Stimulated activated naive CD8-positive, alpha-beta T cell treated with anti-CD3 and anti-CD28 coated beads, Interleukin-15, Interleukin-2, amounts not matched to agents 100 ng/mL and 50 ng/mL, for 24 hours (primary cell): ENCODE measurements at regions not wholly inside any gene's neighbourhood (a gene's known extent, or its start where the extent isn't known, plus 50 kb on each side); places are given as distances from the start of the nearest gene placed in this dataset.
A peak's percentile ranks its signal among the peaks of the same experiment; 100 is the strongest.
"Not testable (repeated sequence)": the region's sequence is repeated elsewhere in the genome, so short reads cannot be mapped to it uniquely, and the experiment has no call there.

Experiments used
- H3K27ac Mint-ChIP-seq: one replicate; pipeline ENCODE4 v1.8.0; 2021; ENCODE audit warnings: mild to moderate bottlenecking, mixed read lengths
- H3K27me3 Mint-ChIP-seq: one replicate; pipeline ENCODE4 v1.8.0; 2021; ENCODE audit warnings: mixed read lengths
- H3K36me3 Mint-ChIP-seq: one replicate; pipeline ENCODE4 v1.8.0; 2021; ENCODE audit warnings: low read depth, mixed read lengths
- H3K4me1 Mint-ChIP-seq: one replicate; pipeline ENCODE4 v1.8.0; 2021; ENCODE audit warnings: low read depth, mixed read lengths
- H3K4me3 Mint-ChIP-seq: one replicate; pipeline ENCODE4 v1.8.0; 2021; ENCODE audit warnings: mild to moderate bottlenecking, mixed read lengths
- H3K9me3 Mint-ChIP-seq: one replicate; pipeline ENCODE4 v1.8.0; 2021; ENCODE audit warnings: mixed read lengths

- no peaks in the 10 kb centered on the region for H3K36me3 Mint-ChIP-seq
- no peak overlapping the region for H3K27ac Mint-ChIP-seq
- H3K4me1 Mint-ChIP-seq, result no peaks in the 10 kb centered on the region
- H3K4me3 Mint-ChIP-seq, result no peak overlapping the region
- peaks cover 4% of the 10 kb centered on the region for H3K27me3 Mint-ChIP-seq
- H3K9me3 Mint-ChIP-seq, result peaks cover 4% of the 10 kb centered on the region
Measured at GRCh38 chr1:143574891-143575520, 396.8 kb downstream of the FAM72C start.

- H3K27me3 Mint-ChIP-seq, H3K27ac Mint-ChIP-seq, H3K36me3 Mint-ChIP-seq, H3K4me3 Mint-ChIP-seq, H3K4me1 Mint-ChIP-seq, H3K9me3 Mint-ChIP-seq: not testable (repeated sequence)
Measured at GRCh38 chr1:143572661-143573060, 399.1 kb downstream of the FAM72C start.

- H3K4me3 Mint-ChIP-seq, H3K27me3 Mint-ChIP-seq, H3K27ac Mint-ChIP-seq, H3K36me3 Mint-ChIP-seq, H3K4me1 Mint-ChIP-seq, H3K9me3 Mint-ChIP-seq: not testable (repeated sequence)
Measured at GRCh38 chr1:143563761-143564160, 408.0 kb downstream of the FAM72C start.

DNA sequence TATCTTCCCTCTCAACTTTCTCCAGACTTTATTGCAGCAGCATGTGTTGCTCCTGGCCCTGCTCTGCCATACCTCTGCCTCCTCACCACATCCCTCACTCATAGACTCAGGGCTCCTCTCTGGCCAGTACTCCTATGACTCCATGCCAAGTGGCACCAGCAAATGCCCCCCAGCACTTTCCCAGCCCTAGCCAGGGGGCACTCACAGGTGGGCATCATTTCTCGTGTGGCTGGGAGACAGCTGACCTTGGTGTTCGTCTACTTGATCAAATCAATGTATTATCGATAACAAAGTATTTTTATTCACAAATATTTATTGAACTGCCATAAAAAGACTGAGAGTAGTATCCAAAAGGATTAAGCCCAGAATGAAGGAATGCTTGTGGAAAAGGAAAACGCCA lies 418.2 kb downstream of the FAM72C start:
- Mint-ChIP-seq H3K27ac (no peak overlapping the region), H3K9me3 (peaks cover 15% of the 10 kb centered on the region), H3K4me3 (no peak overlapping the region), H3K36me3 (no peaks in the 10 kb centered on the region), H3K27me3 (no peaks in the 10 kb centered on the region), H3K4me1 (no peaks in the 10 kb centered on the region)

- Mint-ChIP-seq H3K36me3 (peaks cover 17% of the 10 kb centered on the region), H3K27ac (peak overlapping the region; percentile 21), H3K9me3 (peaks cover 22% of the 10 kb centered on the region), H3K27me3 (peaks cover 24% of the 10 kb centered on the region)
- not testable (repeated sequence) for H3K4me1 Mint-ChIP-seq, H3K4me3 Mint-ChIP-seq
Measured at GRCh38 chr1:143504703-143505102, 467.1 kb downstream of the FAM72C start.

GRCh38 chr1:143504080-143504479 lies 467.7 kb downstream of the FAM72C start:
- peaks cover 24% of the 10 kb centered on the region for H3K27me3 Mint-ChIP-seq
- H3K9me3 Mint-ChIP-seq, result peaks cover 22% of the 10 kb centered on the region
- not testable (repeated sequence) for H3K27ac Mint-ChIP-seq, H3K4me1 Mint-ChIP-seq, H3K4me3 Mint-ChIP-seq
- H3K36me3 Mint-ChIP-seq, result peaks cover 17% of the 10 kb centered on the region

DNA sequence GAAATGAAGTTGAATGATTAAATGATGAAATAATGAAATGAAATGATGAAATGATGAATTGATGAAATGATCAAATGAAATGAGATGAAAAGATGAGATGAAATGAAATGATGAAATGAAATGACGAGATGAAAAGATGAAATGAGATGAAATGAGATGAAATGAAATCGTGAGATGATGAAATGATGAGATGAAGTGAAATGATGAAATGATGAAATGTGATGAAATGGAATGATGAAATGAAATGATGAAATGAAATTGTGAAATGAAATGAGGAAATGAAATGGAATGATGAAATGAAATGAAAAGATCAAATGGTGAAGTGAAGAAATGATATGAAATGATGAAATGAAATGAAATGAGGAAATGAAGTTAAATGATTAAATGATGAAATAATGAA lies 468.7 kb downstream of the FAM72C start:
- peak overlapping the region; percentile 90 for H3K27ac Mint-ChIP-seq
- H3K9me3 Mint-ChIP-seq, result peaks cover 22% of the 10 kb centered on the region
- H3K4me1 Mint-ChIP-seq, H3K4me3 Mint-ChIP-seq: not testable (repeated sequence)
- H3K27me3 Mint-ChIP-seq, result peaks cover 24% of the 10 kb centered on the region
- peaks cover 17% of the 10 kb centered on the region for H3K36me3 Mint-ChIP-seq

GRCh38 chr1:143502038-143502437 lies 469.7 kb downstream of the FAM72C start:
- Mint-ChIP-seq H3K9me3 (peaks cover 22% of the 10 kb centered on the region), H3K27me3 (peaks cover 24% of the 10 kb centered on the region), H3K27ac (peak overlapping the region; percentile 39), H3K36me3 (peaks cover 17% of the 10 kb centered on the region)
- not testable (repeated sequence) for H3K4me3 Mint-ChIP-seq, H3K4me1 Mint-ChIP-seq

- H3K27ac Mint-ChIP-seq, H3K4me1 Mint-ChIP-seq: not testable (repeated sequence)
- H3K36me3 Mint-ChIP-seq, result peaks cover 12% of the 10 kb centered on the region
- H3K9me3 Mint-ChIP-seq, result peaks cover 12% of the 10 kb centered on the region
- peaks cover 14% of the 10 kb centered on the region for H3K27me3 Mint-ChIP-seq
- H3K4me3 Mint-ChIP-seq, result peak overlapping the region; percentile 23
Measured at GRCh38 chr1:143498059-143498749, 473.6 kb downstream of the FAM72C start.

DNA sequence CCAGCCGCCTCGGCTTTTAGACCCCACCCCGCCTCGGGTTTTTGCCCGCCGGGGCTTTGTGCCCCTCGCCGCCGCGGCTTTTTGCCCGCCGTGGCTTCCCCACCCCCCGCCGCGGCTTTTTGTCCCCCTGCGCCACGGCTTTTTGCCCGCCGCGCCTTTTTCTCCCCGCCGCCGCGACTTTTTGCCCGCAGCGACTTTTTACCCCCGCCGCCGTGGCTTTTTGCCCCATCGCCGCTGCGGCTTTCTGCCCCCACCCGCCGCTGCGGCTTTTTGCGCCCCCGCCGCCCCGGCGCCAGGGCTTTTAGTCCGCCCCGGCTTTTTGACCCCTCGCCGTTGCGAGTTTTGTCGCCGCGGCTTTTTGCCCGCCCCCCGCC lies 474.4 kb downstream of the FAM72C start:
- H3K4me1 Mint-ChIP-seq, result no peaks in the 10 kb centered on the region
- peaks cover 4% of the 10 kb centered on the region for H3K9me3 Mint-ChIP-seq
- H3K27ac Mint-ChIP-seq, result no peak overlapping the region
- no peak overlapping the region for H3K4me3 Mint-ChIP-seq
- H3K27me3 Mint-ChIP-seq, result peaks cover 7% of the 10 kb centered on the region
- H3K36me3 Mint-ChIP-seq, result peaks cover 6% of the 10 kb centered on the region

GRCh38 chr1:143496526-143497373 lies 475.0 kb downstream of the FAM72C start:
- H3K4me1 Mint-ChIP-seq, H3K27me3 Mint-ChIP-seq, H3K9me3 Mint-ChIP-seq, H3K4me3 Mint-ChIP-seq, H3K27ac Mint-ChIP-seq, H3K36me3 Mint-ChIP-seq: not testable (repeated sequence)
